ENCODE measurements at regions not wholly inside any gene's neighbourhood (a gene's known extent, or its start where the extent isn't known, plus 50 kb on each side); places are given as distances from the start of the nearest gene placed in this dataset.

GRCh38 chrX:7654316-7654715 lies 188.7 kb upstream of the VCX start:
- no peaks in the 10 kb centered on the region for H3K4me1 ChIP-seq (ENCODE audit: control insufficient read depth in 2 of 2, insufficient read depth in 2 of 2, low read length in 2 of 2)
- H3K27me3 Mint-ChIP-seq, result no peaks in the 10 kb centered on the region
- H3K9ac ChIP-seq (ENCODE audit: low read length), result no peak overlapping the region
- TF ChIP-seq EZH2 (IDR thresholded peaks at IDR 0.05; ENCODE audit: borderline replicate concordance, insufficient read depth, low read depth, low read length, poor library complexity, severe bottlenecking) (no peak), CTCF (IDR thresholded peaks at IDR 0.05) (no peak)
- H4K20me1 ChIP-seq (ENCODE audit: control insufficient read depth, insufficient read depth, low read length, poor library complexity, severe bottlenecking), result no peaks in the 10 kb centered on the region
- POLR2A ChIA-PET, result no interaction called here
- H3K36me3 ChIP-seq (replicated peaks in 1 of 2; ENCODE audit: control extremely low read depth in 1 of 2, control insufficient read depth in 1 of 2, extremely low read depth in 1 of 2, insufficient read depth in 2 of 2, low read length in 1 of 2), result no peaks in the 10 kb centered on the region
- no peak overlapping the region for H3K27ac ChIP-seq (ENCODE audit: low read length in 2 of 2)
- H3K27me3 ChIP-seq (replicated peaks in 1 of 4; ENCODE audit: control extremely low read depth in 1 of 4, control insufficient read depth in 3 of 4, insufficient read depth in 4 of 4, low read length in 3 of 4), result no peaks in the 10 kb centered on the region
- H3K9me3 Mint-ChIP-seq (ENCODE audit: insufficient read depth), result no peaks in the 10 kb centered on the region
- H3K79me2 ChIP-seq (ENCODE audit: control insufficient read depth, insufficient read depth, low read length), result no peaks in the 10 kb centered on the region
- H3K27ac Mint-ChIP-seq, result no peak overlapping the region
- H3K4me3 Mint-ChIP-seq, result no peak overlapping the region
- ATAC-seq (ENCODE audit: low read depth) (no peak), DNase-seq (no peak)
- no peaks in the 10 kb centered on the region for H3K4me1 Mint-ChIP-seq
- no peak overlapping the region for H3K4me3 ChIP-seq (ENCODE audit: control extremely low read depth in 1 of 5, extremely low read depth in 1 of 5, insufficient read depth in 1 of 5, low read depth in 2 of 5, low read length in 4 of 5)
- CTCF ChIA-PET, result no interaction called here
- no peak overlapping the region for H3K4me2 ChIP-seq (replicated peaks; ENCODE audit: low read depth, low read length, poor library complexity, severe bottlenecking)
- intact Hi-C loops (cut with micrococcal nuclease), result no loop called here
- no CpG with 5 or more reads among the region's 5 CpGs for WGBS (ENCODE audit: insufficient coverage)
- H2AFZ ChIP-seq (ENCODE audit: insufficient read depth, low read depth, low read length, poor library complexity, severe bottlenecking), result no peak overlapping the region
- H3K9me3 ChIP-seq (ENCODE audit: control extremely low read depth in 1 of 3, control insufficient read depth in 2 of 3, insufficient read depth in 1 of 3, low read length in 2 of 3), result no peaks in the 10 kb centered on the region

- Mint-ChIP-seq H3K9me3 (ENCODE audit: insufficient read depth) (no peaks in the 10 kb centered on the region), H3K27me3 (no peaks in the 10 kb centered on the region), H3K27ac (no peak overlapping the region), H3K4me3 (no peak overlapping the region), H3K4me1 (no peaks in the 10 kb centered on the region)
- no peak for DNase-seq
- no peak overlapping the region for H3K9ac ChIP-seq (ENCODE audit: low read length)
- no peaks in the 10 kb centered on the region for H3K4me1 ChIP-seq (ENCODE audit: control insufficient read depth in 2 of 2, insufficient read depth in 2 of 2, low read length in 2 of 2)
- no peak overlapping the region for H3K4me3 ChIP-seq (ENCODE audit: control extremely low read depth in 1 of 5, extremely low read depth in 1 of 5, insufficient read depth in 1 of 5, low read depth in 2 of 5, low read length in 4 of 5)
- TF ChIP-seq EZH2 (IDR thresholded peaks at IDR 0.05; ENCODE audit: borderline replicate concordance, insufficient read depth, low read depth, low read length, poor library complexity, severe bottlenecking) (no peak), CTCF (IDR thresholded peaks at IDR 0.05) (no peak)
- ChIA-PET POLR2A (no interaction called here), CTCF (no interaction called here)
- no peak overlapping the region for H2AFZ ChIP-seq (ENCODE audit: insufficient read depth, low read depth, low read length, poor library complexity, severe bottlenecking)
- no peaks in the 10 kb centered on the region for H3K27me3 ChIP-seq (replicated peaks in 1 of 4; ENCODE audit: control extremely low read depth in 1 of 4, control insufficient read depth in 3 of 4, insufficient read depth in 4 of 4, low read length in 3 of 4)
- intact Hi-C loops (cut with micrococcal nuclease), result no loop called here
- no peak for ATAC-seq (ENCODE audit: low read depth)
- no peak overlapping the region for H3K4me2 ChIP-seq (replicated peaks; ENCODE audit: low read depth, low read length, poor library complexity, severe bottlenecking)
- no peaks in the 10 kb centered on the region for H3K9me3 ChIP-seq (ENCODE audit: control extremely low read depth in 1 of 3, control insufficient read depth in 2 of 3, insufficient read depth in 1 of 3, low read length in 2 of 3)
- no CpG with 5 or more reads among the region's 3 CpGs for WGBS (ENCODE audit: insufficient coverage)
- H3K36me3 ChIP-seq (replicated peaks in 1 of 2; ENCODE audit: control extremely low read depth in 1 of 2, control insufficient read depth in 1 of 2, extremely low read depth in 1 of 2, insufficient read depth in 2 of 2, low read length in 1 of 2), result no peaks in the 10 kb centered on the region
- no peaks in the 10 kb centered on the region for H4K20me1 ChIP-seq (ENCODE audit: control insufficient read depth, insufficient read depth, low read length, poor library complexity, severe bottlenecking)
- no peaks in the 10 kb centered on the region for H3K79me2 ChIP-seq (ENCODE audit: control insufficient read depth, insufficient read depth, low read length)
- H3K27ac ChIP-seq (ENCODE audit: low read length in 2 of 2), result no peak overlapping the region
Measured at GRCh38 chrX:7647831-7648230, 195.1 kb upstream of the VCX start.

Data from B cell (primary cell).